CD4-positive, alpha-beta T cell treated with Interleukin-10 for 1 hour (primary cell): ENCODE measurements at regions not wholly inside any gene's neighbourhood (a gene's known extent, or its start where the extent isn't known, plus 50 kb on each side); places are given as distances from the start of the nearest gene placed in this dataset.

Experiments
- DNase-seq: peaks from one replicate; pipeline ENCODE4 v3.0.0-alpha.2; 2020

- no peak for DNase-seq
Measured at GRCh38 chr10:43888586-43888985, 239.9 kb upstream of the ZNF32 start.

GRCh38 chr10:43885842-43886241 lies 237.2 kb upstream of the ZNF32 start:
- DNase-seq: no peak

- no peak for DNase-seq
Measured at GRCh38 chr10:43885252-43885651, 236.6 kb upstream of the ZNF32 start.

GRCh38 chr10:43884501-43885105 lies 235.9 kb upstream of the ZNF32 start:
- DNase-seq: no peak

- DNase-seq: no peak
Measured at GRCh38 chr10:43882711-43883110, 234.0 kb upstream of the ZNF32 start.

- no peak for DNase-seq
Measured at GRCh38 chr10:43881657-43882056, 233.0 kb upstream of the ZNF32 start.

- DNase-seq: no peak
Measured at GRCh38 chr10:43880160-43880559, 231.5 kb upstream of the ZNF32 start.

GRCh38 chr10:43879742-43880141 lies 231.1 kb upstream of the ZNF32 start:
- no peak for DNase-seq

- DNase-seq: no peak
Measured at GRCh38 chr10:43879162-43879561, 230.5 kb upstream of the ZNF32 start.

- DNase-seq: no peak
Measured at GRCh38 chr10:43878386-43878785, 229.7 kb upstream of the ZNF32 start.

- no peak for DNase-seq
Measured at GRCh38 chr10:43876976-43877375, 228.3 kb upstream of the ZNF32 start.

- no peak for DNase-seq
Measured at GRCh38 chr10:43874984-43875383, 226.3 kb upstream of the ZNF32 start.

- DNase-seq: no peak
Measured at GRCh38 chr10:43873717-43874116, 225.0 kb upstream of the ZNF32 start.

- no peak for DNase-seq
Measured at GRCh38 chr10:43872644-43873043, 224.0 kb upstream of the ZNF32 start.

GRCh38 chr10:43871545-43871944 lies 222.9 kb upstream of the ZNF32 start:
- DNase-seq: no peak

GRCh38 chr10:43870968-43871439 lies 222.3 kb upstream of the ZNF32 start:
- no peak for DNase-seq

GRCh38 chr10:43869669-43870322 lies 221.1 kb upstream of the ZNF32 start:
- no peak for DNase-seq

- DNase-seq: no peak
Measured at GRCh38 chr10:43868952-43869351, 220.3 kb upstream of the ZNF32 start.

- no peak for DNase-seq
Measured at GRCh38 chr10:43867667-43868565, 219.2 kb upstream of the ZNF32 start.

- DNase-seq: no peak
Measured at GRCh38 chr10:43867113-43867512, 218.4 kb upstream of the ZNF32 start.

GRCh38 chr10:43866712-43867111 lies 218.0 kb upstream of the ZNF32 start:
- no peak for DNase-seq

- DNase-seq: no peak
Measured at GRCh38 chr10:43865265-43866135, 216.8 kb upstream of the ZNF32 start.

- DNase-seq: no peak
Measured at GRCh38 chr10:43864656-43865055, 216.0 kb upstream of the ZNF32 start.
